Activated naive CD8-positive, alpha-beta T cell treated with anti-CD3 and anti-CD28 coated beads, Interleukin-2, amount 10 ng/mL, durations not matched to agents 7 days and 5 days (primary cell): ENCODE measurements at regions not wholly inside any gene's neighbourhood (a gene's known extent, or its start where the extent isn't known, plus 50 kb on each side); places are given as distances from the start of the nearest gene placed in this dataset.
"Not testable (repeated sequence)": the region's sequence is repeated elsewhere in the genome, so short reads cannot be mapped to it uniquely, and the experiment has no call there.

Source experiments
- ATAC-seq: fragments of 150-1000 bp; cut with Tn5 transposase; one replicate; pipeline ENCODE4 v1.10.0; 2021; ENCODE audit warnings: low read depth, moderate library complexity
- POLR2A ChIA-PET: fragments of 350-600 bp; sonication (Branson Sonifier 250); formaldehyde crosslinking; loops from one replicate; lab custom pipeline; 2021; ENCODE audit warnings: antibody characterized with exemption; lab: Charles Lee
- DNase-seq: peaks from one replicate; pipeline ENCODE4 v3.0.0; 2021
- H3K27ac Mint-ChIP-seq: one replicate; pipeline ENCODE4 v1.8.0; 2022; ENCODE audit warnings: mild to moderate bottlenecking, mixed read lengths
- H3K27me3 Mint-ChIP-seq: one replicate; pipeline ENCODE4 v1.8.0; 2022; ENCODE audit warnings: mild to moderate bottlenecking, moderate library complexity, mixed read lengths
- H3K36me3 Mint-ChIP-seq: one replicate; pipeline ENCODE4 v1.8.0; 2021; ENCODE audit warnings: mild to moderate bottlenecking, mixed read lengths
- H3K4me1 Mint-ChIP-seq: one replicate; pipeline ENCODE4 v1.8.0; 2021; ENCODE audit warnings: mixed read lengths
- H3K4me3 Mint-ChIP-seq: one replicate; pipeline ENCODE4 v1.8.0; 2022; ENCODE audit warnings: mild to moderate bottlenecking, moderate library complexity, mixed read lengths
- H3K9me3 Mint-ChIP-seq: one replicate; pipeline ENCODE4 v1.8.0; 2021; ENCODE audit warnings: mixed read lengths

DNA sequence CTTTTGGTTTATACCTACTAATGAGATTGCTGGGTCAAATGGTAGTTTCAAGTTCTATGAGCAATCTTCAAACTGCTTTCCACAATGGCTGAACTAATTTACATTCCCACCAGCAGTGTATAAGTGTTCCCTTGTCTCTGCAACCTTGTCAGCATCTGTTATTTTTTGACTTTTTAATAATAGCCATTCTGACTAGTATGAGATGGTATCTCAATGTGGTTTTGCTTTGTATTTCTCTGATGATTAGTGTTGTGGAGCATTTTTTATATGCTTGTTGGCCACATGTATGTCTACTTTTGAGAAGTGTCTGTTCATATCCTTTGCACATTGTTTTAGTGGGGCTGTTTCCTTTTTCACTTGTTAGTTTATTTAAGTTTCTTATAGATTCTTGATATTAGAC lies 449.3 kb upstream of the ATP11B start:
- H3K4me1 Mint-ChIP-seq, POLR2A ChIA-PET, H3K27ac Mint-ChIP-seq, H3K36me3 Mint-ChIP-seq, H3K9me3 Mint-ChIP-seq, ATAC-seq, DNase-seq, H3K27me3 Mint-ChIP-seq, H3K4me3 Mint-ChIP-seq: not testable (repeated sequence)

- no peak for DNase-seq
- Mint-ChIP-seq H3K27me3 (peaks cover 4% of the 10 kb centered on the region), H3K27ac (no peak overlapping the region), H3K4me1 (no peaks in the 10 kb centered on the region), H3K36me3 (no peaks in the 10 kb centered on the region), H3K9me3 (no peaks in the 10 kb centered on the region), H3K4me3 (no peak overlapping the region)
- ATAC-seq = no peak
- POLR2A ChIA-PET = no interaction called here
Measured at GRCh38 chr3:182349051-182349450, 444.3 kb upstream of the ATP11B start.

- Mint-ChIP-seq H3K27me3 (peaks cover 4% of the 10 kb centered on the region), H3K4me1 (no peaks in the 10 kb centered on the region), H3K36me3 (no peaks in the 10 kb centered on the region), H3K27ac (no peak overlapping the region), H3K4me3 (no peak overlapping the region), H3K9me3 (no peaks in the 10 kb centered on the region)
- POLR2A ChIA-PET = no interaction called here
- no peak for ATAC-seq
- no peak for DNase-seq
Measured at GRCh38 chr3:182349951-182350517, 443.3 kb upstream of the ATP11B start.

DNA sequence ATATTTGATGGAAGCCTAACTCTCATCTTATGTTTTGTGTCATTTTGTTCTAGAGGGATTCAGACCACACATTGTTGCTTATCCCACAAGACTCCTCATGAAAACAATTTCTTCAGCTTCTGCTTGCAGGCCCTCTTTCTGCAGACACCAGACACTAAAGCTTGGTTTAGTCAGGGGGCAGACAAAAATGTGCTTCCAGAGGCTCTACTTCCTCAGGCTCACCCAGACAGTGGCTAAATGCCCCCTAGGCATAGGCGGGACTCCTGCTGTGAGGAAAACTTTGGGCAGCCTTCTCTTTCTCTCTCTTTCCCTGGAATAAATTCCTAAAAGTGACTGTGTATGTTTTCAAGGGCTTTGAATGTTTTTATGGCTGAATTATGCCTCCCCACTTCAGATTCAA lies 435.4 kb upstream of the ATP11B start:
- no peak for ATAC-seq
- Mint-ChIP-seq H3K27me3 (no peaks in the 10 kb centered on the region), H3K36me3 (no peaks in the 10 kb centered on the region), H3K27ac (no peak overlapping the region), H3K4me1 (no peaks in the 10 kb centered on the region), H3K9me3 (peaks cover 2% of the 10 kb centered on the region), H3K4me3 (no peak overlapping the region)
- DNase-seq = no peak
- POLR2A ChIA-PET = no interaction called here

DNA sequence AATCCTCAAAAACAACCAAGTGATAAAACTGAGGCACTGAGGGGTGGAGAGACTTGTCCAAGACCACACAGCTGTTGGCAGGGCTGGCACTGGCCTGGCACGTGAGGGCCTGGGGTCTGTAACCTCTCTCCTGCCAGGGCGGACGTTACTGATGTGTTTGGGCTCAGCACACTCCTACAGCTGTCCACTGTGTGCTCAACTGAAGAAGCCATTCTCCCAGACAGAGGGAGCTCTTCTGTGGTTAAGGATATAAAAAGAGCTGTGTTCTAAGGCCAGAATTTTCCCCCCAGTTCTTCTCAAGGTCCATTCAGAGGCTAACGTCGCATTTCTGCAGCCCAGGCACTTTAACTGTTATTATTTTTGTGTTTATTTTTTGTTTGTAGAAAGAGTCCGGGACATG lies 429.0 kb upstream of the ATP11B start:
- H3K27me3 Mint-ChIP-seq = no peaks in the 10 kb centered on the region
- H3K9me3 Mint-ChIP-seq = peaks cover 2% of the 10 kb centered on the region
- ATAC-seq (no peak), DNase-seq (no peak)
- POLR2A ChIA-PET = no interaction called here
- no peaks in the 10 kb centered on the region for H3K4me1 Mint-ChIP-seq
- no peaks in the 10 kb centered on the region for H3K36me3 Mint-ChIP-seq
- H3K4me3 Mint-ChIP-seq = no peak overlapping the region
- no peak overlapping the region for H3K27ac Mint-ChIP-seq

DNA sequence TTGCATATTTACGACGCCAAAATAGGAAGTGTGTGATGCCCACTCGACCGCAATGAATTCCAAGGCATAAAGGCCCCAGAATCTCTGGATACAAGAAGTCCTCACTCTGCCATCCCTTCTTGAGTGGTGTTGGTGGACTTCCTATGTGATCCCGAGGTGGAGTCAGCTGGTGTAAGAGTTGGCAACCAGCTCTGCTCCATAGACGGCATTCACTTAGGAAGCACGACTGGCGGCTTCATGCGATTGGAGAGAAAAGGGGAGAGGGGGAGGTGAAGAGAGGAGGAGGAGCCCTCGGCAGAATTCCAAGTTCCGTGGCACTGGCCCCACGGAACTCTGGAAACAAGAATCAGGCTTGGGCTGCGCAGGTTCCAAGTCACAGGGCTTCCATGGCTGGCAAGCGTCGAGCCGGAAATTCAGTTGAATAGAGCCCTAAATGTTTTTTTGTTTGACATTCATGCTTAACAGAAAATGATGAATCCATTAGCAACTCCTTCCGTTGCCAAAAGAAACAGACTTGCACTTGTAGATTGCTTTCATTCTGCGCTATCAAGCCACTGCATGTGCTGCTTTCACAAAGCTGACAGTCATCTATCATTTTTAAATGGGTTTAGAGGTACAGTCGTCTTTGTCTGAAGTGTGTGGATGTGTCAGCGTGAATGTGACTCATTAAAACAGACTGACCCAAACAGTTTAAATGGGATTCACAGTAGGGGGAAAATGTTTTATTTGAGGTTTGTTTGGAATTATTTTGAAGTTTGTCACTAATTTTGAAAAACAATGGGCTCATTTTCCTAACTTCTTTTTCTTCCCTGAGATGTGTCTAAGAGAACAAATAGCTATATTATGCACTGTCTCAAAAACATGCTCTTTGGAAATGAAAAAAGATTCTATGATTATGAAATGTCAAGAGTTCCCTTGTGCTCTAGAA lies 428.3 kb upstream of the ATP11B start:
- Mint-ChIP-seq H3K4me3 (no peak overlapping the region), H3K36me3 (no peaks in the 10 kb centered on the region), H3K4me1 (no peaks in the 10 kb centered on the region), H3K9me3 (peaks cover 2% of the 10 kb centered on the region), H3K27me3 (no peaks in the 10 kb centered on the region), H3K27ac (no peak overlapping the region)
- POLR2A ChIA-PET = no interaction called here
- DNase-seq = no peak
- no peak for ATAC-seq

- peaks cover 2% of the 10 kb centered on the region for H3K9me3 Mint-ChIP-seq
- POLR2A ChIA-PET = no interaction called here
- ATAC-seq = no peak
- no peaks in the 10 kb centered on the region for H3K36me3 Mint-ChIP-seq
- no peaks in the 10 kb centered on the region for H3K27me3 Mint-ChIP-seq
- no peak overlapping the region for H3K27ac Mint-ChIP-seq
- H3K4me3 Mint-ChIP-seq = no peak overlapping the region
- H3K4me1 Mint-ChIP-seq = no peaks in the 10 kb centered on the region
- DNase-seq = no peak
Measured at GRCh38 chr3:182366746-182367145, 426.6 kb upstream of the ATP11B start.

DNA sequence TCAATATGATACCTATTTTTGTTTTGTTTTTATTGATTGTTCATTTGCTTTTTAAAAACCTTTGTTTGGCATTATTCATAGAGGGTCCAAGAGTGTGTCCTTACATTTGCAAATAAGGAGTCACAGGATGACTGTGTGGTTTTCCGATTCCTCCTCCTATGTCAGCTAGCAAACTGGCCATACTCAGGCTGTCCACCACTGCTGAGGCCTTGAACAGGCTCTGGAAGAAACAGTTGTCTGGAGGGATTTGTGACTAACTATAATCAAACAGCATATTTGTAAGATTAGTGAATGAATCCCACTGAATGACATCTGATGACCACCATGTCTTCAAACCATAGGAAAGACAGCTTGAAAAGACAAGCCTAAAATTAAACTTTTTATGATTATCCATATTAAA lies 423.4 kb upstream of the ATP11B start:
- DNase-seq (no peak), ATAC-seq (no peak)
- POLR2A ChIA-PET = no interaction called here
- Mint-ChIP-seq H3K9me3 (no peaks in the 10 kb centered on the region), H3K4me3 (no peak overlapping the region), H3K36me3 (no peaks in the 10 kb centered on the region), H3K27ac (no peak overlapping the region), H3K27me3 (no peaks in the 10 kb centered on the region), H3K4me1 (no peaks in the 10 kb centered on the region)

GRCh38 chr3:182370949-182371348 lies 422.4 kb upstream of the ATP11B start:
- H3K4me3 Mint-ChIP-seq = no peak overlapping the region
- ATAC-seq (no peak), DNase-seq (no peak)
- H3K4me1 Mint-ChIP-seq = no peaks in the 10 kb centered on the region
- no peaks in the 10 kb centered on the region for H3K27me3 Mint-ChIP-seq
- no peak overlapping the region for H3K27ac Mint-ChIP-seq
- H3K9me3 Mint-ChIP-seq = no peaks in the 10 kb centered on the region
- no peaks in the 10 kb centered on the region for H3K36me3 Mint-ChIP-seq
- POLR2A ChIA-PET = no interaction called here

DNA sequence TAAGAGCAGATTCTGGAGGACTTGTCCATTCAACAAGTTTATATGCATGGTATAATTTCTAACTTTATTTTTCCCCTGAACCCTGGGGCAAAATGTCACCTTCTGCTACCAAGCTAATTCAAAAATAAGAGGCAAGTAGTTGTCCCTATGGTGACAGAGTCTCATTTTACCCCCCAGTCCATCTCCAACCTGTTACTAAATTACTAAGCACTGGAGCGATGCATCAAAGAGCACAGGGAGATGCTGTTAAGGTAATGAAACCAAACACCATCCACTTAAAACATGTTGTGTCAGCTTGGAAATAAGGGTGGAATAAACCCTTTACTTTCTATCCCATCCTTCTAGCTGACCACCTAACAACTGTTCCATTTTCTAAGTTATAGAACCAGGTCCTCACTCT lies 417.4 kb upstream of the ATP11B start:
- ATAC-seq = no peak
- POLR2A ChIA-PET = no interaction called here

GRCh38 chr3:182382112-182382857 lies 411.0 kb upstream of the ATP11B start:
- no peak overlapping the region for H3K4me3 Mint-ChIP-seq
- no peak for DNase-seq
- no peak for ATAC-seq
- no peaks in the 10 kb centered on the region for H3K4me1 Mint-ChIP-seq
- no peak overlapping the region for H3K27ac Mint-ChIP-seq
- H3K9me3 Mint-ChIP-seq = no peaks in the 10 kb centered on the region
- H3K27me3 Mint-ChIP-seq = no peaks in the 10 kb centered on the region
- H3K36me3 Mint-ChIP-seq = no peaks in the 10 kb centered on the region
- POLR2A ChIA-PET = no interaction called here

More for the DNA sequence above, 417.4 kb upstream of the ATP11B start:
- Mint-ChIP-seq H3K4me1 (no peaks in the 10 kb centered on the region), H3K27me3 (no peaks in the 10 kb centered on the region), H3K4me3 (no peak overlapping the region), H3K36me3 (no peaks in the 10 kb centered on the region), H3K9me3 (no peaks in the 10 kb centered on the region), H3K27ac (no peak overlapping the region)
- no peak for DNase-seq

DNA sequence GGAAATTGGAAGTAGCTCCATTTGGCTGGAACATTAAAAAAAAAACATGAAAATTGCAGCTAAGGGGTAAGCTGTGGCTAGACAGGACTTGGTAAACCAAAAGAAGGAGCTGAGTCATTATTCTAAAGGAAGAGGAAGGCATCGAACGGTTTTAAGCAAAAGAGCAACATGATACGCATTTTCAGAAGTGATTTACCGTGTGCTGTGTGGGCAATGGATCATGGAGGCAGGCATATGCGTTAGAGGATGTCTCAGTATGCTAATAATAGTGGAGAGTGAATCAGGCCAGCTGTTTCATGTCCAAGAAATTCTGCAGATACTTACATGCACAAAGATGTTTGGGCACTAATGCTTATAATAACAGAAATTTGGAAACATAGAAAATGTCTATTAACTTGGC lies 409.1 kb upstream of the ATP11B start:
- Mint-ChIP-seq H3K27ac (no peak overlapping the region), H3K36me3 (no peaks in the 10 kb centered on the region), H3K4me3 (no peak overlapping the region), H3K27me3 (no peaks in the 10 kb centered on the region), H3K4me1 (no peaks in the 10 kb centered on the region), H3K9me3 (no peaks in the 10 kb centered on the region)
- POLR2A ChIA-PET = no interaction called here
- no peak for DNase-seq
- no peak for ATAC-seq

DNA sequence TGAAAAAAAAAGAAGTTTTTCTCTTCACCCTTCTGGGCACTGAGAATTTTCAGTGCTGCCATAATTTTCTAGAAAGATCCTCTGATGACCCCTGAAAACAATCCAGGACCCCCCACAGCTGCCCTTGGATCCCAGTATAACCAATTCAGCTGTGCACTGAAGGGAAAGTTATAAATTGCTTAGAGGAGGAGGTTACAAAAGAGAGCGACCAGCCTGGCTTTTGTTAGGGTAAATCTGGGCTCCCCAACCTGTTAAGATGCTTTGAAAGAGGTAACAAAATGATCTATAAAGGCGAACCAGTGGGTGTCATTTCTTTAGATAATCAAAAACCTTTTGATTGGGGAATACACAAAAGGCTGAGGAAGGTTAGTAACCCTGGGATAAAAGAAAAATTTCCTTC lies 407.9 kb upstream of the ATP11B start:
- H3K4me3 Mint-ChIP-seq = no peak overlapping the region
- POLR2A ChIA-PET = no interaction called here
- H3K36me3 Mint-ChIP-seq = no peaks in the 10 kb centered on the region
- H3K9me3 Mint-ChIP-seq = no peaks in the 10 kb centered on the region
- no peaks in the 10 kb centered on the region for H3K27me3 Mint-ChIP-seq
- H3K27ac Mint-ChIP-seq = no peak overlapping the region
- no peak for ATAC-seq
- DNase-seq = no peak
- H3K4me1 Mint-ChIP-seq = no peaks in the 10 kb centered on the region

DNA sequence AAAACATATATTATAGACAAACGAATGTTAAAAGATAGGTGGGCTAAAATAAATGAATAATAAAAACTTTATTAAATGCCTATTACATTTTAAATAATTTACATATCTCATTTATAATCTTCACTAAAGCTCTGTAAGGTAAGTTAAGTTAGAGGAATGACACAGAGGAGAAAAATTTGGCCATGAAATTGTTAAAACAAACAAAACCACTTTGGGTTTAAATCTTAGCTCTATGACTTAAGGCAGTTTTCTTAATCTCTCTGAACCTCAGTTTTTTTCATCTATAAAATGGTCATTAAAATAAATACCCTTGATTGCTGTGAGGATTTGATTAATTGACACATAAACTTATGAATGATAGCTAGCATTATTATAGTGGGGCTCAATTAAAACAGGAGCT lies 404.8 kb upstream of the ATP11B start:
- H3K27me3 Mint-ChIP-seq = no peaks in the 10 kb centered on the region
- POLR2A ChIA-PET = no interaction called here
- no peaks in the 10 kb centered on the region for H3K36me3 Mint-ChIP-seq
- ATAC-seq = no peak
- no peak overlapping the region for H3K27ac Mint-ChIP-seq
- DNase-seq = no peak
- H3K4me3 Mint-ChIP-seq = no peak overlapping the region
- no peaks in the 10 kb centered on the region for H3K9me3 Mint-ChIP-seq
- no peaks in the 10 kb centered on the region for H3K4me1 Mint-ChIP-seq
